GM10248 (cell line): ENCODE measurements at regions not wholly inside any gene's neighbourhood (a gene's known extent, or its start where the extent isn't known, plus 50 kb on each side); places are given as distances from the start of the nearest gene placed in this dataset.

Experiments used
- CTCF ChIA-PET: fragments of 300-600 bp; sonication (Branson Sonifier 250); formaldehyde crosslinking; extraction: SDS; loops from one replicate; lab custom pipeline; 2021; ENCODE audit warnings: antibody characterized with exemption; lab: Yijun Ruan, JAX
- POLR2A ChIA-PET: fragments of 350-650 bp; sonication (Branson Sonifier 250); formaldehyde crosslinking; extraction: SDS; loops from one replicate; lab custom pipeline; 2020; ENCODE audit warnings: antibody characterized with exemption; lab: Yijun Ruan, JAX
- DNase-seq: peaks from one replicate; pipeline ENCODE4 v3.0.0; 2012; ENCODE audit errors: extremely low spot score
- TF ChIP-seq, protein P1 (sequence below): IDR thresholded peaks from 2 replicates; pipeline ENCODE4 v1.5.1; 2012; ENCODE audit warnings: mild to moderate bottlenecking, low read depth; ENCODE audit errors: extremely low read depth, missing control alignments, control extremely low read depth

- POLR2A ChIA-PET = no interaction called here
- TF ChIP-seq, protein P1, sequence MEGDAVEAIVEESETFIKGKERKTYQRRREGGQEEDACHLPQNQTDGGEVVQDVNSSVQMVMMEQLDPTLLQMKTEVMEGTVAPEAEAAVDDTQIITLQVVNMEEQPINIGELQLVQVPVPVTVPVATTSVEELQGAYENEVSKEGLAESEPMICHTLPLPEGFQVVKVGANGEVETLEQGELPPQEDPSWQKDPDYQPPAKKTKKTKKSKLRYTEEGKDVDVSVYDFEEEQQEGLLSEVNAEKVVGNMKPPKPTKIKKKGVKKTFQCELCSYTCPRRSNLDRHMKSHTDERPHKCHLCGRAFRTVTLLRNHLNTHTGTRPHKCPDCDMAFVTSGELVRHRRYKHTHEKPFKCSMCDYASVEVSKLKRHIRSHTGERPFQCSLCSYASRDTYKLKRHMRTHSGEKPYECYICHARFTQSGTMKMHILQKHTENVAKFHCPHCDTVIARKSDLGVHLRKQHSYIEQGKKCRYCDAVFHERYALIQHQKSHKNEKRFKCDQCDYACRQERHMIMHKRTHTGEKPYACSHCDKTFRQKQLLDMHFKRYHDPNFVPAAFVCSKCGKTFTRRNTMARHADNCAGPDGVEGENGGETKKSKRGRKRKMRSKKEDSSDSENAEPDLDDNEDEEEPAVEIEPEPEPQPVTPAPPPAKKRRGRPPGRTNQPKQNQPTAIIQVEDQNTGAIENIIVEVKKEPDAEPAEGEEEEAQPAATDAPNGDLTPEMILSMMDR = no peak
- CTCF ChIA-PET = no interaction called here
- no peak for DNase-seq
Observed at GRCh38 chr2:38440655-38441054, 63.6 kb upstream of the ATL2 start.

- POLR2A ChIA-PET = no interaction called here
- TF ChIP-seq, protein P1 = no peak
Observed at GRCh38 chr2:38439863-38440262, 62.8 kb upstream of the ATL2 start.

GRCh38 chr2:38438883-38439612 lies 62.0 kb upstream of the ATL2 start:
- POLR2A ChIA-PET = no interaction called here
- DNase-seq = peak; percentile 55
- TF ChIP-seq, protein P1 = no peak
- CTCF ChIA-PET = interaction anchor here (0.9 to 2.2 kb wide), 4 partner anchors 9 to 69 kb away, joined by 3 to 7 read pairs (median 4); no protein-coding TSS in a partner anchor

More at GRCh38 chr2:38439863-38440262, 62.8 kb upstream of the ATL2 start:
- CTCF ChIA-PET = interaction anchor here (0.9 to 1.7 kb wide), 3 partner anchors 9 to 49 kb away, joined by 3 to 5 read pairs (median 3); no protein-coding TSS in a partner anchor
- no peak for DNase-seq

DNA sequence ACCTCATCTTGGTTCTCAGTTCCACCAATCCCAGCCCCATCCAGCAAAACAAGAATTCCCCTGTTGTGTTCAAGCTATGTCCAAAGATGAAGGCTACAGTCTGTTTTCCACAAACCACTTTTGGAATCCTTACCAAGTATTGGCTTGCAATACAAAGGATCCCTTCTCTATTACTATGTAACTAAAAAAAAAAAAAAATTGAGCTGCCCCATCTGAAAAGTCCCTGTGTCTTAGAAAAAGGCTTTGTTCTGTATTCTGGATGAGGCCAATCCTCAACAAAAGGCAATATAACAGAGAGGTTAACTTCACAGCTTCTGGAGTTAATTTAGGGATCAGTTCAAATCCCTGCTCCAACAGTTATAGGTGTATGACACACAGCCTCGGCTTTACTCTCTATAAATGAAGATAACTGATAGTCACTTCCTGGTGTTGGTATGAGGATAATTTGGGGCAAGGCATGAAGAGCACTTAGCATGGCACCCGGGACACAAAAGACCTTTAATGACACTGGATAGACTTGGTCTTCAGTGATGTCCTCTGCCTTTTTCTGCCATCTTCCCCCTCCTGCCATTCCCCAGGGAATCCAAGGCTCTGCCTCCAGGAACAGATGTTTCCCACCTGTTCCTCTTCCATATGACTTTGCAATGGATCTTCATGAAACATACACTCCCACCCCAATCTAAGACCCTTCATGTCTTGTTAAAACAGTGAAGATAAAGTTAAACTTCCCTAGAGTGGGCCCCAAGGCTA lies 61.2 kb upstream of the ATL2 start:
- CTCF ChIA-PET = interaction anchor here (1.3 to 2.2 kb wide), 4 partner anchors 10 to 69 kb away, joined by 3 to 7 read pairs (median 5); no protein-coding TSS in a partner anchor
- POLR2A ChIA-PET = no interaction called here
- DNase-seq = no peak
- TF ChIP-seq, protein P1 = no peak

DNA sequence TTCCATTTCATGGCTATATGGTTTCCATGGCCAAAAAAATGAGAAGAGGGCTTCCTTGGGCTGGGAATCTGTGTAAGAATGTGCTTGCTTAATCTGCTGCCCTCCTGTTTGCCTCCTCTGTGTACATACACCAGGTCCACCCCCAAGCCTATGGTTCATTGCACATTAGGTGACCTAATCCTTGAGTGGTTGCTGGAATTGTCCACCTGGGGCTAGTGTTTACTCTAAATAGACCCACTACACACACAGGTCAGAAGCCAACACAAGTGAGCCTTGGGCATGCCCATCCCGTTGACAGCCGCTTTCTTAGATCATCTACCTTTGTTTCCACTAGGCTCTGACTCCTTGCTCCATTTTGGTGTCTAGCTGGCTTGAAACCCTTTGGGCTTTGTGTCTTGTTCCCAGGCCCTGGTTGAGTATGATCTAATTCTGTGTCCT lies 59.2 kb upstream of the ATL2 start:
- POLR2A ChIA-PET = no interaction called here
- no peak for DNase-seq
- TF ChIP-seq, protein P1 = no peak
- CTCF ChIA-PET = interaction anchor here (0.9 to 1.6 kb wide), 3 partner anchors 10 to 15 kb away, joined by 3 to 10 read pairs (median 3); no protein-coding TSS in a partner anchor

DNA sequence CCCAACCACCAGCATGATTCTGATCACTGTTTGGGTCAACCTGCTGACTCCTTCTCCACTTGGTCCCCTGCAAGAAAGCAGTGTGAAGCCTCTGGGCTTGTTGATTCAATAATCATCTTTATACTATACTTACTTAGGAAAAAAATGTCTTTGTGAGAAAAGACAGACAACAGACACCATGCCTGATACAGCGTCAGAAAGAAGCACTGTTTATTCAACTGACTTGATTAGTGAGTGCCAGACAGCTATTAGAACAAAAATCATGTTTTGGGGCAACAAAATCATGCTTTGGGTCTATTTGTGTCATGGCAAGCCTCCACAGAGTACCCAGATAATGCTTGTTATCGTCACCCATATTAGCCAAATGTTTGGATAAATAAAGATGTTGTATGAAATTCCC lies 58.7 kb upstream of the ATL2 start:
- CTCF ChIA-PET = interaction anchor here (1.6 kb wide), 1 partner anchor 13 kb away, joined by 10 read pairs; no protein-coding TSS in a partner anchor
- TF ChIP-seq, protein P1 = no peak
- POLR2A ChIA-PET = no interaction called here
- DNase-seq = no peak
